Panc1 (cell line): ENCODE measurements at regions not wholly inside any gene's neighbourhood (a gene's known extent, or its start where the extent isn't known, plus 50 kb on each side); places are given as distances from the start of the nearest gene placed in this dataset.

Experiments
- CTCF ChIP-seq: fragments of 450-650 bp; IDR thresholded peaks from 2 replicates; pipeline ENCODE4 v1.5.1; 2017; ENCODE audit warnings: mild to moderate bottlenecking
- POLR2AphosphoS5 ChIP-seq: IDR thresholded peaks from 2 replicates; pipeline ENCODE4 v1.6.1; 2012; ENCODE audit warnings: mild to moderate bottlenecking, low read depth, low read length, moderate library complexity
- REST ChIP-seq, 2 experiments: IDR thresholded peaks; 2 replicates each; pipeline ENCODE4 v1.6.1; 2011 to 2012; ENCODE audit warnings: low read depth in 2 of 2, control low read depth in 1 of 2, low read length in 1 of 2, mild to moderate bottlenecking in 1 of 2, moderate library complexity in 1 of 2; ENCODE audit not compliant: insufficient read depth in 1 of 2
- SIN3A ChIP-seq: IDR thresholded peaks from 2 replicates; pipeline ENCODE4 v1.6.1; 2012; ENCODE audit warnings: low read depth, mild to moderate bottlenecking, low read length, moderate library complexity, borderline replicate concordance; ENCODE audit not compliant: insufficient read depth
- TCF7L2 ChIP-seq: IDR thresholded peaks from 2 replicates; pipeline ENCODE4 v1.6.1; 2011; ENCODE audit warnings: mild to moderate bottlenecking, low read depth, low read length, inconsistent platforms

GRCh38 chr5:63351164-63351563 is 611.1 kb downstream of the HTR1A start:
- TF ChIP-seq TCF7L2 (no peak), REST (IDR thresholded peaks at IDR 0.05; ENCODE audit: insufficient read depth in 1 of 2, low read depth in 2 of 2, low read length in 1 of 2) (no peak), CTCF (no peak), POLR2AphosphoS5 (no peak), SIN3A (no peak)
